ENCODE measurements at regions not wholly inside any gene's neighbourhood (a gene's known extent, or its start where the extent isn't known, plus 50 kb on each side); places are given as distances from the start of the nearest gene placed in this dataset.

DNA sequence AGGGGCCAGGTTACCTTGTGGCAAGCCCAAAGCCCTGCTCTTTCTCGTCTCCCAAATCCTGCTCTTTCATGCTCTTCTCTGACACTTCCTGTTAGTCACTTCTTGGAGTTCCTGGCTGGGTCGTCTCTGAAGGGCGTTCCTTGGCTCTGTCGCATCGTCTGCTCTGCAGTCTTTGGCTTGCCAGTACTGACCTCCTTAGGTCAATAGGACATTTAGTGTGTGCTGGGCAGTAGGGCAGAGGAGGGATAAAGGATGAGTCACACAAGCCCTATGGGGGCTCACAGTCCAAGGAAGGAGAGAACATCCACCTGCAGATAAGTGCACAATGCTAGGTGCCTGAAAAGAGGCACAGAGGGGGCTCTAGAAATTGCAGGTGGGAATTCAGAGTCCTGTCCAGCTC, 87.5 kb downstream of the FAM43A start:
- no peak overlapping the region for H3K4me3 ChIP-seq (ENCODE audit: low read length)
- H3K9ac ChIP-seq (ENCODE audit: low read length) = no peak overlapping the region
- H3K4me1 ChIP-seq (ENCODE audit: control insufficient read depth, insufficient read depth, low read length) = peaks cover 19% of the 10 kb centered on the region
- H3K36me3 ChIP-seq (ENCODE audit: control insufficient read depth, insufficient read depth, low read length, severe bottlenecking) = no peaks in the 10 kb centered on the region
- DNase-seq (ENCODE audit: low read depth) = no peak
- H3K27me3 ChIP-seq (replicated peaks; ENCODE audit: control insufficient read depth, insufficient read depth, low read length) = peaks cover 7% of the 10 kb centered on the region
- H3K9me3 ChIP-seq (ENCODE audit: control insufficient read depth, low read length) = no peaks in the 10 kb centered on the region

DNA sequence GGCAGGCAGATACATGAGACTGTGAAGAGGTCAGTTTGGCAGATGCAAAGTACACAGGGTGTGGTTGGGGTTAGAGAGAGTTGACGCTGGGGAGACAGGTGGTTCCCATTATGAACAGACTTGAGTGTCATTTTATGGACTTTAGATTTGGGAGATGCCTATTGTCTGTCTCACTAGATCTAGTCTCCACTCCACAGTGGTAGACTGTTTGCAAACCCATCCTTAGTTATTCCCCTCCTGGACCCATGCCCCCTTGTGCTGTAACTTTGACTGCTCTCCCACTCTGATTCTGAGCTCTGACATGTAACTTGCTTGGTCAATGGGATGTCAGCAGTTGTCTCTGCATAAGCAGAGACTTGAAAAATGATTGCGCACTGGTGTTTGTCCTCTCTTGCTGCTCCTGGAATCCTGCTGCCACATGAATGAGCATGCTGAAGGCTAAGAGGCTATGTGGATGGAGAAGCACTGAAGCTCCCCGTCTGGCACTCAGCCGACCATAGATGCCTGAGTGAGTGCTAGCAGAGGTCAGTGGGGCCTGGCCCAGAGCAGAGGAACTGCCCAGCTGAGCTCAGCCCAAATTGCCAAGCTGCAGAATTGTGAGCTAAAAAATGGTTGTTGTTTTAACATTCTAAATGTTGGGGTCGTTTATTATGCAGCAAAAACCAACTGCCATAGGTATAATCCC, 88.2 kb downstream of the FAM43A start:
- H3K9ac ChIP-seq (ENCODE audit: low read length) = no peak overlapping the region
- peak; percentile 35 for DNase-seq (ENCODE audit: low read depth)
- H3K9me3 ChIP-seq (ENCODE audit: control insufficient read depth, low read length) = no peaks in the 10 kb centered on the region
- H3K4me1 ChIP-seq (ENCODE audit: control insufficient read depth, insufficient read depth, low read length) = peaks cover 19% of the 10 kb centered on the region
- H3K36me3 ChIP-seq (ENCODE audit: control insufficient read depth, insufficient read depth, low read length, severe bottlenecking) = no peaks in the 10 kb centered on the region
- H3K27me3 ChIP-seq (replicated peaks; ENCODE audit: control insufficient read depth, insufficient read depth, low read length) = peaks cover 7% of the 10 kb centered on the region
- H3K4me3 ChIP-seq (ENCODE audit: low read length) = no peak overlapping the region

- H3K27me3 ChIP-seq (replicated peaks; ENCODE audit: control insufficient read depth, insufficient read depth, low read length) = peaks cover 13% of the 10 kb centered on the region
- H3K36me3 ChIP-seq (ENCODE audit: control insufficient read depth, insufficient read depth, low read length, severe bottlenecking) = no peaks in the 10 kb centered on the region
- peaks cover 13% of the 10 kb centered on the region for H3K4me1 ChIP-seq (ENCODE audit: control insufficient read depth, insufficient read depth, low read length)
- no peak overlapping the region for H3K4me3 ChIP-seq (ENCODE audit: low read length)
- H3K9me3 ChIP-seq (ENCODE audit: control insufficient read depth, low read length) = no peaks in the 10 kb centered on the region
- no peak for DNase-seq (ENCODE audit: low read depth)
- H3K9ac ChIP-seq (ENCODE audit: low read length) = no peak overlapping the region
These were observed 89.6 kb downstream of the FAM43A start for GRCh38 chr3:194775266-194775665.

DNA sequence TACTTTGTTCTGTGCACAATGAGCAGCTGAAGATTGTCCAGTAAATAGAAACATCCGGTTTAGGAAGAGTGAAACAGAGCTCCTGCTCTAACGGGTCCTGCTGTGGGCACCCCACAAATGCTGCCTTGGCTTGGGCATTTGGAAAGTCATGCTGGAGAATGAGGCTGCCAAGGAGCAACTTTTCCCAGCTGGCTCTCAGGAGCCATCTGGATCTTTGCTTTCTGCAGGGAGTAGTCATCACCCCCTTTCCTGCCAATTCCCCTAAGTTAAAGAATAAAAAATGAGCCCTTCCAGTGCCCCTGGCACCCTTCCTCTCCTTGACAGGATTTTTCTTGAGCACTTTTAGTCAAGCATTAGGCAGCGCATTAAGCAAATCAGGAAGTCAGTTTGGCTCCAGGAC, 90.0 kb downstream of the FAM43A start:
- H3K36me3 ChIP-seq (ENCODE audit: control insufficient read depth, insufficient read depth, low read length, severe bottlenecking) = no peaks in the 10 kb centered on the region
- H3K4me3 ChIP-seq (ENCODE audit: low read length) = no peak overlapping the region
- no peak for DNase-seq (ENCODE audit: low read depth)
- peaks cover 13% of the 10 kb centered on the region for H3K27me3 ChIP-seq (replicated peaks; ENCODE audit: control insufficient read depth, insufficient read depth, low read length)
- H3K9me3 ChIP-seq (ENCODE audit: control insufficient read depth, low read length) = no peaks in the 10 kb centered on the region
- H3K4me1 ChIP-seq (ENCODE audit: control insufficient read depth, insufficient read depth, low read length) = peaks cover 13% of the 10 kb centered on the region
- H3K9ac ChIP-seq (ENCODE audit: low read length) = no peak overlapping the region

DNA sequence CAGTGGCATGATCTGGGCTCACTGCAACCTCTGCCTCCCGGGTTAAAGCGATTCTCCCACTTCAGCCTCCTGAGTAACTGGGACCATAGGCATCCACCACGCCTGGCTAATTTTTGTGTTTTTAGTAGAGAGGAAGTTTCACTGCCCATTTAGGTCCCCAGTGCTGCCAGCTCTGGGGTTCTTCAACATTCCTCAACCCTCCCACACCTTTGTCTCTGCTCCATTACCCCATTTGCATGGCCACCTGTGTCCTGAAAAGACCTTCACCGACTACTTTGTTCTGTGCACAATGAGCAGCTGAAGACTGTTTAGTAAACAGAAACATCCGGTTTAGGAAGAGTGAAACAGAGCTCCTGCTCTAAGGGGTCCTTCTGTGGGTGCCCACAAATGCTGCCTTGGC, 92.0 kb downstream of the FAM43A start:
- Histone ChIP-seq H3K9ac (ENCODE audit: low read length) (no peak overlapping the region), H3K9me3 (ENCODE audit: control insufficient read depth, low read length) (no peaks in the 10 kb centered on the region), H3K27me3 (replicated peaks; ENCODE audit: control insufficient read depth, insufficient read depth, low read length) (peaks cover 13% of the 10 kb centered on the region), H3K4me1 (ENCODE audit: control insufficient read depth, insufficient read depth, low read length) (peaks cover 12% of the 10 kb centered on the region), H3K4me3 (ENCODE audit: low read length) (no peak overlapping the region), H3K36me3 (ENCODE audit: control insufficient read depth, insufficient read depth, low read length, severe bottlenecking) (no peaks in the 10 kb centered on the region)
- no peak for DNase-seq (ENCODE audit: low read depth)

DNA sequence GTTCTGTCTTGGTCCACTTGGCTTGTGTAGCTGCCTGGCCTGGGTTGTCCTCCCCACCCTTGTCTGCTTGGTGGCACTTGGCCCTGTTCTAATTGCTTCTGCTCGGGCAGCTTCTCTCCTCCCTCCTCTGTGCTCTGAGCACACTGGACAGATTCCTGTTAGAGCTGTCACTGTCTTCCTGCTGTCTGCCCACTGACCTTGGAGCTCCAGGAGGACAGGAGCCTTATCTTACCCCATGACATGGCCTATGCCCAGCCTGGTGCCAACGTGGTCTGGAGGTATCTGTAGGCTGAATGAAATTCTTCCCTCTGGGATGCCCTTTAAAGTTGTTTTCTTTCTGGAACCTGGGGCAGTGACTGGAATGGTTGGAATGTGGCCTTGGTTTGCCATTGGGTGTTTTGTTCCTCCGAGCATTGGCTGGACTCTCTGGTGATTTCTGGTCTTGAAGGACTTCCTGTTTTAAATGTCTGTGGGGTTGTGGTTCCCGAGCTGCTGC, 94.1 kb downstream of the FAM43A start:
- no peak overlapping the region for H3K9ac ChIP-seq (ENCODE audit: low read length)
- peak; percentile 33 for DNase-seq (ENCODE audit: low read depth)
- H3K4me3 ChIP-seq (ENCODE audit: low read length) = no peak overlapping the region
- H3K36me3 ChIP-seq (ENCODE audit: control insufficient read depth, insufficient read depth, low read length, severe bottlenecking) = no peaks in the 10 kb centered on the region
- H3K4me1 ChIP-seq (ENCODE audit: control insufficient read depth, insufficient read depth, low read length) = no peaks in the 10 kb centered on the region
- H3K9me3 ChIP-seq (ENCODE audit: control insufficient read depth, low read length) = no peaks in the 10 kb centered on the region
- H3K27me3 ChIP-seq (replicated peaks; ENCODE audit: control insufficient read depth, insufficient read depth, low read length) = peaks cover 13% of the 10 kb centered on the region

DNA sequence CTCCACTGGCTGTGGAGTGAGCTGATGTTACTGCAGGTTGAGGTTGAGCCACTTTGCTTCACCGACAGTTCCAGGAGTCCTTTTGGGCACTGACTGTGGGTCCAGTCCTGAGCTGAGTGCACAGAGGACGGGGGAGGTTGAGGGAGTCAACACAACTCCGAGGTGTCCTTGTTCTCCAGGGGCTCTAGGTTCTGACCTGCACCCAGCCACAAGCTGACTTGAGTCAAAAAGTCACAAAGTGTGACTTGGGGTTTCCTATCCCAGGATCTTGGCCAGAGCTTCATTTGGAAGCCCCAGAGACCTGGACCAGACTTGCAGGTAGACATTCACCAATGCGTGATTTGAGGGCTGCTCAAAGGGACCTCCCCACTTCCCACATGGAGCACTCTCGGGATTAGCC, 95.0 kb downstream of the FAM43A start:
- DNase-seq (ENCODE audit: low read depth) = no peak

GRCh38 chr3:194781617-194782016, 95.9 kb downstream of the FAM43A start:
- H3K4me3 ChIP-seq (ENCODE audit: low read length) = no peak overlapping the region
- DNase-seq (ENCODE audit: low read depth) = no peak
- H3K9ac ChIP-seq (ENCODE audit: low read length) = no peak overlapping the region
- H3K9me3 ChIP-seq (ENCODE audit: control insufficient read depth, low read length) = no peaks in the 10 kb centered on the region
- H3K4me1 ChIP-seq (ENCODE audit: control insufficient read depth, insufficient read depth, low read length) = peaks cover 3% of the 10 kb centered on the region
- H3K36me3 ChIP-seq (ENCODE audit: control insufficient read depth, insufficient read depth, low read length, severe bottlenecking) = no peaks in the 10 kb centered on the region
- H3K27me3 ChIP-seq (replicated peaks; ENCODE audit: control insufficient read depth, insufficient read depth, low read length) = peaks cover 12% of the 10 kb centered on the region

More for the DNA sequence above, 95.0 kb downstream of the FAM43A start:
- Histone ChIP-seq H3K27me3 (replicated peaks; ENCODE audit: control insufficient read depth, insufficient read depth, low read length) (peaks cover 13% of the 10 kb centered on the region), H3K4me1 (ENCODE audit: control insufficient read depth, insufficient read depth, low read length) (peaks cover 3% of the 10 kb centered on the region), H3K9ac (ENCODE audit: low read length) (no peak overlapping the region), H3K4me3 (ENCODE audit: low read length) (no peak overlapping the region), H3K9me3 (ENCODE audit: control insufficient read depth, low read length) (no peaks in the 10 kb centered on the region), H3K36me3 (ENCODE audit: control insufficient read depth, insufficient read depth, low read length, severe bottlenecking) (no peaks in the 10 kb centered on the region)

GRCh38 chr3:194782698-194783404, 97.2 kb downstream of the FAM43A start:
- Histone ChIP-seq H3K27me3 (replicated peaks; ENCODE audit: control insufficient read depth, insufficient read depth, low read length) (peaks cover 8% of the 10 kb centered on the region), H3K9me3 (ENCODE audit: control insufficient read depth, low read length) (no peaks in the 10 kb centered on the region), H3K4me1 (ENCODE audit: control insufficient read depth, insufficient read depth, low read length) (peaks cover 3% of the 10 kb centered on the region), H3K36me3 (ENCODE audit: control insufficient read depth, insufficient read depth, low read length, severe bottlenecking) (no peaks in the 10 kb centered on the region), H3K9ac (ENCODE audit: low read length) (no peak overlapping the region), H3K4me3 (ENCODE audit: low read length) (no peak overlapping the region)
- peak; percentile 80 for DNase-seq (ENCODE audit: low read depth)

GRCh38 chr3:194784361-194784760, 98.7 kb downstream of the FAM43A start:
- H3K27me3 ChIP-seq (replicated peaks; ENCODE audit: control insufficient read depth, insufficient read depth, low read length) = peaks cover 2% of the 10 kb centered on the region
- H3K36me3 ChIP-seq (ENCODE audit: control insufficient read depth, insufficient read depth, low read length, severe bottlenecking) = no peaks in the 10 kb centered on the region
- DNase-seq (ENCODE audit: low read depth) = no peak
- peaks cover 3% of the 10 kb centered on the region for H3K4me1 ChIP-seq (ENCODE audit: control insufficient read depth, insufficient read depth, low read length)
- H3K9ac ChIP-seq (ENCODE audit: low read length) = no peak overlapping the region
- H3K9me3 ChIP-seq (ENCODE audit: control insufficient read depth, low read length) = no peaks in the 10 kb centered on the region
- H3K4me3 ChIP-seq (ENCODE audit: low read length) = no peak overlapping the region

- Histone ChIP-seq H3K9me3 (ENCODE audit: control insufficient read depth, low read length) (no peaks in the 10 kb centered on the region), H3K4me3 (ENCODE audit: low read length) (no peak overlapping the region), H3K9ac (ENCODE audit: low read length) (no peak overlapping the region), H3K36me3 (ENCODE audit: control insufficient read depth, insufficient read depth, low read length, severe bottlenecking) (no peaks in the 10 kb centered on the region), H3K27me3 (replicated peaks; ENCODE audit: control insufficient read depth, insufficient read depth, low read length) (no peaks in the 10 kb centered on the region), H3K4me1 (ENCODE audit: control insufficient read depth, insufficient read depth, low read length) (peaks cover 3% of the 10 kb centered on the region)
- DNase-seq (ENCODE audit: low read depth) = peak; percentile 33
These were observed 99.6 kb downstream of the FAM43A start for GRCh38 chr3:194785315-194785714.

All from adipocyte (in vitro differentiated cells).